ENCODE measurements at regions not wholly inside any gene's neighbourhood (a gene's known extent, or its start where the extent isn't known, plus 50 kb on each side); places are given as distances from the start of the nearest gene placed in this dataset.

DNA sequence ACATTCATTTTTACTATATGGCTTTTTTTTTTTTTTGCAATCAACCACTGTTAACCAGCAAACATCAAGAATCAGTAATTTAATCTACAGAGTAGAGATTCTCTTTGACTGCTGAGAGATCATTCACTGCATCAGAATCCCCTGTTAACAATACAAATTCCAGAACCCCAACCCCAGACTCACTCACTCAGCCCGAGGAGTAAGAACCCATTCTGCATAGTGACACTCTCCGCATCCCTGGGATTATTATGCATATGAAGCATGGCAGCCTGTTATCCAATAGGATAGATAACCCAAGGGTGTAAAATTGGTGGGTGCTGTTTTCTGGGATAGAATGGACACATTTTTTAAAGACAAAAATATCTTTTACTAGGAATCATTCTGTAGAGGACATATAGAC is 76.3 kb upstream of the CCDC39 start:
- no peak overlapping the region for H2AFZ ChIP-seq
- DNase-seq: no peak
- no peak overlapping the region for H3K4me3 ChIP-seq
- no peaks in the 10 kb centered on the region for H4K20me1 ChIP-seq (ENCODE audit: insufficient read depth)
- no peak for TF ChIP-seq EZH2 (IDR thresholded peaks at IDR 0.05; ENCODE audit: insufficient read depth, poor library complexity, severe bottlenecking)
- in situ Hi-C loops (cut with MboI): no loop called here
- no peak overlapping the region for H3K27ac ChIP-seq
- H3K9me3 ChIP-seq (ENCODE audit: low read depth): no peaks in the 10 kb centered on the region
- H3K79me2 ChIP-seq (ENCODE audit: insufficient read depth): no peaks in the 10 kb centered on the region
- H3K9me2 ChIP-seq (ENCODE audit: insufficient read depth): no peaks in the 10 kb centered on the region
- no peaks in the 10 kb centered on the region for H3K4me1 ChIP-seq (ENCODE audit: insufficient read depth)
- no peaks in the 10 kb centered on the region for H3K36me3 ChIP-seq (ENCODE audit: low read depth)
- no peak overlapping the region for H3K9ac ChIP-seq
- no peak overlapping the region for H3K4me2 ChIP-seq (ENCODE audit: unreplicated experiment)
- 53 to 60% methylated on average over 2 of the region's 2 CpGs for WGBS, 2 experiments (ENCODE audit: low coverage in 1 of 2, low lambda C conversion rate in 2 of 2, missing lambda C conversion rate in 2 of 2)
- no peaks in the 10 kb centered on the region for H3K27me3 ChIP-seq (replicated peaks; ENCODE audit: insufficient read depth)
- H3F3A ChIP-seq (ENCODE audit: insufficient read depth): no peaks in the 10 kb centered on the region

DNA sequence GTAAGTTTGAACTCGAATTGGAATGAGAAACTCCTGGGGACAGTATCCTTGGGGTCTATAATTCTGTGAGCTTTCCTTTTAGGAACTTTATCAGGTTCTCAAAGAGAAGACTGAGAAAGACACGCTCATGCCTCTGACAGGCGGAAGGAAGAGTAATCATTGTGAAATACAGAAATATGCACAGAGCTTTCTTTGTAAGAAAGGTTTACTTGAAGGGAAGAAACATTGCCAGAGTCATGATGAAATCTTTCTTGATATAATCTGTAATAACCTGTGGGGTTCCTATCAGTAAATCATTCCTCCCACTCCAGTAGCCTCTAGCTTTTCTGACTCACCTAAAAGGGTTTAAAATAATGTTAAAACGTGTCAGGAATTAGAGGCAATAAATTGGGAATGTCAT is 83.6 kb upstream of the CCDC39 start:
- in situ Hi-C loops (cut with MboI): no loop called here
- Histone ChIP-seq H3K4me2 (ENCODE audit: unreplicated experiment) (no peak overlapping the region), H3K79me2 (ENCODE audit: insufficient read depth) (no peaks in the 10 kb centered on the region), H3K36me3 (ENCODE audit: low read depth) (no peaks in the 10 kb centered on the region), H3K4me3 (no peak overlapping the region), H3F3A (ENCODE audit: insufficient read depth) (no peaks in the 10 kb centered on the region), H3K4me1 (ENCODE audit: insufficient read depth) (no peaks in the 10 kb centered on the region), H3K9me2 (ENCODE audit: insufficient read depth) (no peaks in the 10 kb centered on the region), H3K9me3 (ENCODE audit: low read depth) (no peaks in the 10 kb centered on the region), H3K27ac (no peak overlapping the region), H3K9ac (no peak overlapping the region), H3K27me3 (replicated peaks; ENCODE audit: insufficient read depth) (no peaks in the 10 kb centered on the region), H2AFZ (no peak overlapping the region), H4K20me1 (ENCODE audit: insufficient read depth) (no peaks in the 10 kb centered on the region)
- DNase-seq: no peak
- WGBS, 2 experiments (ENCODE audit: low coverage in 1 of 2, low lambda C conversion rate in 2 of 2, missing lambda C conversion rate in 2 of 2): 14 to 21% methylated on average over 4 of the region's 4 CpGs
- no peak for TF ChIP-seq EZH2 (IDR thresholded peaks at IDR 0.05; ENCODE audit: insufficient read depth, poor library complexity, severe bottlenecking)
- TF ChIP-seq EZH2phosphoT487 (IDR thresholded peaks at IDR 0.05; ENCODE audit: insufficient read depth, low read depth): no peak

GRCh38 chr3:180764481-180764880 is 85.2 kb upstream of the CCDC39 start:
- Histone ChIP-seq H2AFZ (no peak overlapping the region), H3K9me2 (ENCODE audit: insufficient read depth) (no peaks in the 10 kb centered on the region), H3K9ac (no peak overlapping the region), H3K27ac (no peak overlapping the region), H3F3A (ENCODE audit: insufficient read depth) (no peaks in the 10 kb centered on the region), H3K4me3 (no peak overlapping the region), H3K4me1 (ENCODE audit: insufficient read depth) (no peaks in the 10 kb centered on the region), H3K4me2 (ENCODE audit: unreplicated experiment) (no peak overlapping the region), H4K20me1 (ENCODE audit: insufficient read depth) (no peaks in the 10 kb centered on the region), H3K27me3 (replicated peaks; ENCODE audit: insufficient read depth) (no peaks in the 10 kb centered on the region), H3K79me2 (ENCODE audit: insufficient read depth) (no peaks in the 10 kb centered on the region), H3K9me3 (ENCODE audit: low read depth) (no peaks in the 10 kb centered on the region), H3K36me3 (ENCODE audit: low read depth) (no peaks in the 10 kb centered on the region)
- WGBS, 2 experiments (ENCODE audit: low coverage in 1 of 2, low lambda C conversion rate in 2 of 2, missing lambda C conversion rate in 2 of 2): 44 to 81% methylated on average over 1 of the region's 1 CpG
- no peak for TF ChIP-seq EZH2 (IDR thresholded peaks at IDR 0.05; ENCODE audit: insufficient read depth, poor library complexity, severe bottlenecking)
- TF ChIP-seq EZH2phosphoT487 (IDR thresholded peaks at IDR 0.05; ENCODE audit: insufficient read depth, low read depth): no peak
- in situ Hi-C loops (cut with MboI): no loop called here
- DNase-seq: no peak

GRCh38 chr3:180770639-180771038 is 91.3 kb upstream of the CCDC39 start:
- 19 to 26% methylated on average over 1 of the region's 1 CpG for WGBS, 2 experiments (ENCODE audit: low coverage in 1 of 2, low lambda C conversion rate in 2 of 2, missing lambda C conversion rate in 2 of 2)
- TF ChIP-seq EZH2 (IDR thresholded peaks at IDR 0.05; ENCODE audit: insufficient read depth, poor library complexity, severe bottlenecking): no peak
- no peak for TF ChIP-seq EZH2phosphoT487 (IDR thresholded peaks at IDR 0.05; ENCODE audit: insufficient read depth, low read depth)
- H3K9ac ChIP-seq: no peak overlapping the region

DNA sequence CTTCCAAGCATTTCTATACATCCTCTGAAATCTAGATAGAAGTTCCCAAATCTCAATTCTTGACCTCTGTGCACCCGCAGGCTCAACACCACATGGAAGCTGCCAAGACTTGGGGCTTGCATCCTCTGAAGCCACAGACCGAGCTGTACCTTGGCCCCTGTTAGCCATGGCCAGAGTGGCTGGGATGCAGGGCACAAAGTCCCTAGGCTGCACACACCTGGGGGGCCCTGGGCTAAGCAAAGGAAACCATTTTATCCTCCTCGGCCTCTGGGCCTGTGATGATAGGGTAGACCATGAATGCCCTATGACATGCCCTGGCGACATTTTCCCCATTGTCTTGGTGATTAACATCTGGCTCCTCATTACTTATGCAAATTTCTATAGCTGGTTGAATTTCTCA is 97.1 kb upstream of the CCDC39 start:
- Histone ChIP-seq H3K4me3 (no peak overlapping the region), H3F3A (ENCODE audit: insufficient read depth) (no peaks in the 10 kb centered on the region), H3K79me2 (ENCODE audit: insufficient read depth) (no peaks in the 10 kb centered on the region), H3K9me2 (ENCODE audit: insufficient read depth) (no peaks in the 10 kb centered on the region), H4K20me1 (ENCODE audit: insufficient read depth) (no peaks in the 10 kb centered on the region), H3K27me3 (replicated peaks; ENCODE audit: insufficient read depth) (no peaks in the 10 kb centered on the region), H3K4me1 (ENCODE audit: insufficient read depth) (no peaks in the 10 kb centered on the region), H3K27ac (no peak overlapping the region), H3K4me2 (ENCODE audit: unreplicated experiment) (no peak overlapping the region), H3K9ac (no peak overlapping the region), H3K9me3 (ENCODE audit: low read depth) (no peaks in the 10 kb centered on the region), H3K36me3 (ENCODE audit: low read depth) (no peaks in the 10 kb centered on the region), H2AFZ (no peak overlapping the region)
- no peak for TF ChIP-seq EZH2phosphoT487 (IDR thresholded peaks at IDR 0.05; ENCODE audit: insufficient read depth, low read depth)
- no peak for TF ChIP-seq EZH2 (IDR thresholded peaks at IDR 0.05; ENCODE audit: insufficient read depth, poor library complexity, severe bottlenecking)
- in situ Hi-C loops (cut with MboI): no loop called here
- DNase-seq: no peak
- 34 to 38% methylated on average over 4 of the region's 4 CpGs for WGBS, 2 experiments (ENCODE audit: low coverage in 1 of 2, low lambda C conversion rate in 2 of 2, missing lambda C conversion rate in 2 of 2)

More at GRCh38 chr3:180770639-180771038, 91.3 kb upstream of the CCDC39 start:
- Histone ChIP-seq H3K4me3 (no peak overlapping the region), H2AFZ (no peak overlapping the region), H4K20me1 (ENCODE audit: insufficient read depth) (no peaks in the 10 kb centered on the region), H3K4me2 (ENCODE audit: unreplicated experiment) (no peak overlapping the region), H3K79me2 (ENCODE audit: insufficient read depth) (no peaks in the 10 kb centered on the region), H3K9me2 (ENCODE audit: insufficient read depth) (no peaks in the 10 kb centered on the region), H3K4me1 (ENCODE audit: insufficient read depth) (no peaks in the 10 kb centered on the region), H3K36me3 (ENCODE audit: low read depth) (no peaks in the 10 kb centered on the region), H3K9me3 (ENCODE audit: low read depth) (no peaks in the 10 kb centered on the region), H3F3A (ENCODE audit: insufficient read depth) (no peaks in the 10 kb centered on the region), H3K27ac (no peak overlapping the region), H3K27me3 (replicated peaks; ENCODE audit: insufficient read depth) (no peaks in the 10 kb centered on the region)
- DNase-seq: no peak
- in situ Hi-C loops (cut with MboI): no loop called here
